Epithelial cell of esophagus (primary cell): ENCODE measurements at regions not wholly inside any gene's neighbourhood (a gene's known extent, or its start where the extent isn't known, plus 50 kb on each side); places are given as distances from the start of the nearest gene placed in this dataset.
A peak's percentile ranks its signal among the peaks of the same experiment; 100 is the strongest.
"Not testable (repeated sequence)": the region's sequence is repeated elsewhere in the genome, so short reads cannot be mapped to it uniquely, and the experiment has no call there.

Source experiments
- DNase-seq: peaks from one replicate; pipeline ENCODE4 v3.0.0; 2010; ENCODE audit warnings: low read depth
- H3K4me3 ChIP-seq: 2 replicates; pipeline ENCODE4 v1.5.1; 2011; ENCODE audit warnings: mild to moderate bottlenecking, low read length, control low read depth
- TF ChIP-seq, protein P1 (sequence below): IDR thresholded peaks from 2 replicates; pipeline ENCODE4 v1.5.1; 2011; ENCODE audit warnings: low read depth, mild to moderate bottlenecking, low read length, control low read depth, inconsistent platforms; ENCODE audit not compliant: insufficient read depth; ENCODE audit errors: missing control alignments

DNA sequence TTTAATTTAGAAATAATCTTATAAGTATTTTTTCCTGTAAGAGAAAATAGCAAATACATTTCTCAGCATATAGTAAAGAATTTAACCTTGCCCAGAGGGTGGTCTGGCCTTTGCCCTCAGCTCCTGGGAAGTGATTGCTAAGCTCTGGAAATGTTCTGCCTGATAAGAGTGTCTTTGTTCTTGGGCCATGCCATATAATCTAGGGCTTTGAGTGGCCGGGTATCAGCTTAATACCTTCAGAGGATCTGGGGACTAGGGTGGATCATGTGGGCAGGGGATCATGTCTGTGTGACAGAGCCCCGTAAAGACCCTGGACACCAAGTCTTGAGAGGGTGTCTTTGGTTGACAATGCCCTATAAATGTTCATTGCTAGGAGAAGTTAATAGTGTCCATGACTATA lies 1032.4 kb upstream of the MIR17HG start:
- TF ChIP-seq, protein P1, sequence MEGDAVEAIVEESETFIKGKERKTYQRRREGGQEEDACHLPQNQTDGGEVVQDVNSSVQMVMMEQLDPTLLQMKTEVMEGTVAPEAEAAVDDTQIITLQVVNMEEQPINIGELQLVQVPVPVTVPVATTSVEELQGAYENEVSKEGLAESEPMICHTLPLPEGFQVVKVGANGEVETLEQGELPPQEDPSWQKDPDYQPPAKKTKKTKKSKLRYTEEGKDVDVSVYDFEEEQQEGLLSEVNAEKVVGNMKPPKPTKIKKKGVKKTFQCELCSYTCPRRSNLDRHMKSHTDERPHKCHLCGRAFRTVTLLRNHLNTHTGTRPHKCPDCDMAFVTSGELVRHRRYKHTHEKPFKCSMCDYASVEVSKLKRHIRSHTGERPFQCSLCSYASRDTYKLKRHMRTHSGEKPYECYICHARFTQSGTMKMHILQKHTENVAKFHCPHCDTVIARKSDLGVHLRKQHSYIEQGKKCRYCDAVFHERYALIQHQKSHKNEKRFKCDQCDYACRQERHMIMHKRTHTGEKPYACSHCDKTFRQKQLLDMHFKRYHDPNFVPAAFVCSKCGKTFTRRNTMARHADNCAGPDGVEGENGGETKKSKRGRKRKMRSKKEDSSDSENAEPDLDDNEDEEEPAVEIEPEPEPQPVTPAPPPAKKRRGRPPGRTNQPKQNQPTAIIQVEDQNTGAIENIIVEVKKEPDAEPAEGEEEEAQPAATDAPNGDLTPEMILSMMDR: no peak
- DNase-seq: no peak
- H3K4me3 ChIP-seq: no peak overlapping the region

DNA sequence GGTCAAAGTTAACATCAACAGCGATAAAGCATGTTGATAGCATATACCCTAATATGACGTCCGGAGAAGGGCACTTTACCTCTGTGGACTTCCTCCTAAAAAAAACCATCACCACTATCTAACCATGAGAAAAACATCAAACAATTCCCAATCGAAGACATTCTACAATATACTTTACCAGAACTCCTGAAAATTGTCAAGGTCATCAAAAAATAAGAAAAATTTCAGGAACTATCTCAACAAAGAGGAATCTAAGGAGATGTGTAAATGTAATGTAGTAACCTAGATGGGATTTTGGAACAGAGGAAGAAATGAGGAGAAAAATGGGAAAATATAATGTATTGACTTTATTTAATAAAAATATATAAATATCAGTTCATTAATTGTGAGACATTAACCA lies 1026.8 kb upstream of the MIR17HG start:
- TF ChIP-seq, protein P1: no peak
- H3K4me3 ChIP-seq: no peak overlapping the region
- DNase-seq: no peak

DNA sequence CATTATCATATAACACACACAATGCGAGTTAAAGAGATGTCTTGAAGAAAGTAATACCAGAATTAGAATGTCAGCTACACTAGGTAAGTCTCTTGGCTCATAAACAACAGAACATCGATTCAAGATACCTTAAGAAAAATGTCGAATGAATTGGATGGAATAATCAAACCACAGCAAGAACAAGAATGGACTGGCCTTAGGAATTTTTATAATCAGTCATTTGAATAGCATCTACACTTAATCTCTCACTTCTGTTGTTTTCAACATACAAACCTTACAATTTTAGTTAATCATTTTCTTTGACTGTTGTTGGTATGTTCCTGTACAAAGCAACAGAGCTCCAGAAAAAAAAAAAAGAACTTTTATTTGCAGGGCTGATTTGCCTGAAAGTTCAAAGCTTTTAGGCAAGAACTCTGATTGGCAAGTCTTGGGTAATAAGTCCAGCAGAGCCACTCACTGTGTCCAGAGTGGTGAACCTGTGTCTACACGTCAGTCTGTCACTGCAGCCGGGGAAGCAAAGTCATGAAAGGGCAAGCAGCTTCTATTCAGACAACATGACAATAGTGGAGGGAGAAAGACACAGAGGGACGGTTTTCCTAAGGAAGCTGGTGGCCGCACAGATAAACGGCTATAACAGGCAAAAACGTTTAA lies 1026.1 kb upstream of the MIR17HG start:
- peak; percentile 55 for DNase-seq
- TF ChIP-seq, protein P1: no peak

DNA sequence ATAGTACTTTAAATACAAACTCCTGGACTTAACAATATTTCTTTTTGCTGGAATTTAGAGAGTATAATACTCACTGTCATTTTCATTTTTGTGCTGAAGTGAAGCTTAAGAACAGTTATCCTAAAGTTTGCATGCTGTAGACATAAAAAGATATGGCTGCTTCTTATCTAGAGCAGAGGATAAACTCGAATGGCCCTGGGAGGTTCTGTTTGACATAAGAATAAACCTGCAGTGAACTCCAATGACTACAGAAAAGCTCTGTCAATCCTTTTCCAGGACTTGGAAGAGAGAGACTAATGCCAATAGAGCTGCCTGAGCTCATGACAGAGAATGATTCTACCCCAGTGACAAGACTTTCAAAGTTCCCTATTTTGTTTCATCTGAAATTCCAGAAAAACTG lies 1017.8 kb upstream of the MIR17HG start:
- DNase-seq: no peak
- H3K4me3 ChIP-seq: no peak overlapping the region
- TF ChIP-seq, protein P1: no peak

More for the DNA sequence above, 1026.1 kb upstream of the MIR17HG start:
- H3K4me3 ChIP-seq: no peak overlapping the region

DNA sequence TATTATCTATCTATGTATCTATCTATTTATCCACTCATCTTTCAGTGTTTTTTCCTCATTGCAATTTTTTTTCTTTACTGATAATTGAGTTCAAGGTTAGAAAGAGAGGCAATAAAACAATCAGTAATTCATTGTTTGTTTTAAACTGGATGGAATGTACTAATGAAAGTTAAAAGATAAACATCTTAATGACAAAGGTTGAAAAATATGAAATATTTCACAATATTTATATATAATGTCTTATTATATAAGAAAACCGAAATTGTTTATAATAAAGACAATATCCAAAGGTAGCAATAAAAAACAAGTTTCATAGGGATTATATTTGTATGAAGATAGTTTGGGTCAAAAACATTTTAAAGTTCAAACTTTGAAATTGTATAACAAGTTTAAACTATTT lies 1015.5 kb upstream of the MIR17HG start:
- DNase-seq: no peak
- TF ChIP-seq, protein P1: no peak
- no peak overlapping the region for H3K4me3 ChIP-seq

DNA sequence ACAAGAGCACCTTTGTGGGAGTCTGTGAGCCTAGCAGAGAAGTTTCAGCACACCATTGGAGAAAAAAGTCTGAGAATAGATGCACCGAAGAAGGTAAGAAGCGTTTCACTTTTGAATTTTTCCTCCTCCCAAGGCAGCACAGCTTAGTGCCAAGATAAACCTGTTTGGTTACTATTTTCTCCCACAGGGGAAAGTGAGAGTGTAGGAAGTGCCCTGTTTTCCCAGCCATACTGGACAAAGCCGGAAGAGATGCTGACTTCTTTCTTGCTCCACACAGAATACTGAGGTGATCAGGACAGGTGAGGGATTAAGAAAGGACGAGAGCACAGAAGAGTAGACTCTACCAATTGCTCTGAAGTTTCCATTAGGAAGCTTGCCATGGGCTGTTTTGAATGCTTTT lies 1011.0 kb upstream of the MIR17HG start:
- peak; percentile 75 for DNase-seq
- no peak overlapping the region for H3K4me3 ChIP-seq
- TF ChIP-seq, protein P1: no peak

DNA sequence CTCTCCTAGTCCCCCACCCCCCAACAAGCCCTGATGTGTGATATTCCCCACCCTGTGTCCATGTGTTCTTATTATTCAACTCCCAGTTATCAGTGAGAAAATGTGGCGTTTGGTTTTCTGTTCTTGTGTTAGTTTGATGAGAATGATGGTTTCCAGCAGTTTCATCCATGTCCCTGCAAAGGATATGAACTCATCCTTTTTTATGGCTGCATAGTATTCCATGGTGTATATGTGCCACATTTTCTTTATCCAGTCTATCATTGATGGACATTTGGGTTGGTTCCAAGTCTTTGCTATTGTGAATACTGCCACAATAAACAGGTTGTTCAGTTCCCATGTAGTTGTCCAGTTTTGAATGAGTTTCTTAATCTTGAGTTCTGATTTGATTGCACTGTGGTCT lies 1006.1 kb upstream of the MIR17HG start:
- not testable (repeated sequence) for H3K4me3 ChIP-seq, DNase-seq

DNA sequence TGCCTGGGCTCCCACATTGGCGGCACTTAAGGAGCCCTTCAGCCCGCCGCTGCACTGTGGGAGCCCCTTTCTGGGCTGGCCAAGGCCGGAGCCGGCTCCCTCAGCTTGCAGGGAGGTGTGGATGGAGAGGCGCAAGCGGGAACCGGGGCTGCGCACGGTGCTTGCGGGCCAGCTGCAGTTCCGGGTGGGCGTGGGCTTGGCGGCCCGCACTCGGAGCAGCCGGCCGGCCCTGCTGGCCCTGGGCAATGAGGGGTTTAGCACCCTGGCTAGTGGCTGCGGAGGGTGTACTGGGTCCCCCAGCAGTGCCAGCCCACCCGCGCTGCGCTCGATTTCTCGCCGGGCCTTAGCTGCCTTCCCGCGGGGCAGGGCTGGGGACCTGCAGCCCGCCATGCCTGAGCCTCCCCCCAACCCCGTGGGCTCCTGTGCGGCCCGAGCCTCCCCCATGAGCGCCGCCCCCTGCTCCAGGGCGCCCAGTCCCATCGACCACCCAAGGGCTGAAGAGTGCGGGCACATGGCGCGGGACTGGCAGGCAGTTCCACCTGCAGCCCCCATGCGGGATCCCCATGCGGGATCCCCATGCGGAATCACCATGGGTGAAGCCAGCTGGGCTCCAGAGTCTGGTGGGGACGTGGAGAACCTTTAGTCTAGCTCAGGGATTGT lies 998.9 kb upstream of the MIR17HG start:
- not testable (repeated sequence) for H3K4me3 ChIP-seq, DNase-seq
